ENCODE measurements at regions not wholly inside any gene's neighbourhood (a gene's known extent, or its start where the extent isn't known, plus 50 kb on each side); places are given as distances from the start of the nearest gene placed in this dataset.

GRCh38 chr3:27596334-27596841, 112.2 kb upstream of the SLC4A7 start:
- Mint-ChIP-seq H3K27ac (no peak overlapping the region), H3K9me3 (peaks cover 6% of the 10 kb centered on the region), H3K4me3 (no peak overlapping the region), H3K27me3 (no peaks in the 10 kb centered on the region), H3K4me1 (peaks cover 15% of the 10 kb centered on the region), H3K36me3 (ENCODE audit: low read depth) (peaks cover 3% of the 10 kb centered on the region)
- ChIA-PET CTCF (interaction anchor here (0.6 kb wide), 1 partner anchor 67 kb away, joined by 3 read pairs; no protein-coding TSS in a partner anchor), POLR2A (no interaction called here)
- no peak for DNase-seq

GRCh38 chr3:27594096-27594690, 110.0 kb upstream of the SLC4A7 start:
- peaks cover 33% of the 10 kb centered on the region for H3K4me1 Mint-ChIP-seq
- DNase-seq = no peak
- no peaks in the 10 kb centered on the region for H3K27me3 Mint-ChIP-seq
- ChIA-PET CTCF (no interaction called here), POLR2A (no interaction called here)
- H3K36me3 Mint-ChIP-seq (ENCODE audit: low read depth) = peaks cover 3% of the 10 kb centered on the region
- no peak overlapping the region for H3K27ac Mint-ChIP-seq
- H3K9me3 Mint-ChIP-seq = peaks cover 9% of the 10 kb centered on the region
- H3K4me3 Mint-ChIP-seq = no peak overlapping the region

GRCh38 chr3:27593173-27593572, 109.0 kb upstream of the SLC4A7 start:
- no peak overlapping the region for H3K27ac Mint-ChIP-seq
- H3K4me3 Mint-ChIP-seq = no peak overlapping the region
- H3K4me1 Mint-ChIP-seq = peaks cover 33% of the 10 kb centered on the region
- CTCF ChIA-PET = interaction anchor here (0.8 kb wide), 1 partner anchor 11 kb away, joined by 8 read pairs; no protein-coding TSS in a partner anchor
- peaks cover 9% of the 10 kb centered on the region for H3K9me3 Mint-ChIP-seq
- no peak for DNase-seq
- peaks cover 3% of the 10 kb centered on the region for H3K36me3 Mint-ChIP-seq (ENCODE audit: low read depth)
- POLR2A ChIA-PET = no interaction called here
- H3K27me3 Mint-ChIP-seq = no peaks in the 10 kb centered on the region

GRCh38 chr3:27591312-27592210, 107.4 kb upstream of the SLC4A7 start:
- H3K27me3 Mint-ChIP-seq = no peaks in the 10 kb centered on the region
- ChIA-PET CTCF (interaction anchor here (0.6 to 1.7 kb wide), 5 partner anchors 15 to 41 kb away, joined by 4 read pairs; no protein-coding TSS in a partner anchor), POLR2A (interaction anchor here (0.7 to 1.5 kb wide), 2 partner anchors 41 to 107 kb away, joined by 3 to 5 read pairs; partner anchors contain the start of gene SLC4A7)
- DNase-seq = peak; percentile 31
- H3K36me3 Mint-ChIP-seq (ENCODE audit: low read depth) = peaks cover 3% of the 10 kb centered on the region
- H3K9me3 Mint-ChIP-seq = peaks cover 9% of the 10 kb centered on the region
- H3K4me1 Mint-ChIP-seq = peaks cover 32% of the 10 kb centered on the region
- H3K27ac Mint-ChIP-seq = peak overlapping the region; percentile 76
- H3K4me3 Mint-ChIP-seq = no peak overlapping the region

GRCh38 chr3:27590437-27591298, 106.5 kb upstream of the SLC4A7 start:
- H3K27me3 Mint-ChIP-seq = no peaks in the 10 kb centered on the region
- ChIA-PET POLR2A (interaction anchor here (0.7 to 1.5 kb wide), 2 partner anchors 42 to 106 kb away, joined by 3 to 5 read pairs; partner anchors contain the start of gene SLC4A7), CTCF (interaction anchor here (0.6 to 2.6 kb wide), 8 partner anchors 15 to 42 kb away, joined by 3 to 5 read pairs (median 4); no protein-coding TSS in a partner anchor)
- H3K36me3 Mint-ChIP-seq (ENCODE audit: low read depth) = peaks cover 3% of the 10 kb centered on the region
- H3K4me1 Mint-ChIP-seq = peaks cover 25% of the 10 kb centered on the region
- peak overlapping the region; percentile 76 for H3K27ac Mint-ChIP-seq
- H3K4me3 Mint-ChIP-seq = no peak overlapping the region
- peaks cover 9% of the 10 kb centered on the region for H3K9me3 Mint-ChIP-seq
- peak; percentile 9 for DNase-seq

- peaks cover 3% of the 10 kb centered on the region for H3K36me3 Mint-ChIP-seq (ENCODE audit: low read depth)
- DNase-seq = no peak
- H3K4me3 Mint-ChIP-seq = no peak overlapping the region
- no peak overlapping the region for H3K27ac Mint-ChIP-seq
- ChIA-PET CTCF (interaction anchor here (0.9 to 2.6 kb wide), 4 partner anchors 22 to 27 kb away, joined by 3 to 5 read pairs (median 4); no protein-coding TSS in a partner anchor), POLR2A (no interaction called here)
- H3K4me1 Mint-ChIP-seq = peaks cover 25% of the 10 kb centered on the region
- H3K9me3 Mint-ChIP-seq = peaks cover 9% of the 10 kb centered on the region
- H3K27me3 Mint-ChIP-seq = no peaks in the 10 kb centered on the region
Observed at GRCh38 chr3:27589795-27590194, 105.6 kb upstream of the SLC4A7 start.

- Mint-ChIP-seq H3K9me3 (peaks cover 2% of the 10 kb centered on the region), H3K4me3 (no peak overlapping the region), H3K27ac (no peak overlapping the region), H3K36me3 (ENCODE audit: low read depth) (no peaks in the 10 kb centered on the region), H3K4me1 (peaks cover 8% of the 10 kb centered on the region), H3K27me3 (no peaks in the 10 kb centered on the region)
- ChIA-PET CTCF (interaction anchor here (1.6 kb wide), 1 partner anchor 99 kb away, joined by 5 read pairs; no protein-coding TSS in a partner anchor), POLR2A (no interaction called here)
- no peak for DNase-seq
Observed at GRCh38 chr3:27585429-27585828, 101.2 kb upstream of the SLC4A7 start.

- no peak overlapping the region for H3K27ac Mint-ChIP-seq
- H3K4me1 Mint-ChIP-seq = peaks cover 2% of the 10 kb centered on the region
- POLR2A ChIA-PET = interaction anchor here (0.7 kb wide), 1 partner anchor 9 kb away, joined by 3 read pairs; no protein-coding TSS in a partner anchor
Observed at GRCh38 chr3:27584874-27585273, 100.7 kb upstream of the SLC4A7 start.

GRCh38 chr3:27581852-27582251, 97.7 kb upstream of the SLC4A7 start:
- no peaks in the 10 kb centered on the region for H3K27me3 Mint-ChIP-seq
- H3K36me3 Mint-ChIP-seq (ENCODE audit: low read depth) = no peaks in the 10 kb centered on the region
- POLR2A ChIA-PET = no interaction called here
- H3K9me3 Mint-ChIP-seq = no peaks in the 10 kb centered on the region
- no peaks in the 10 kb centered on the region for H3K4me1 Mint-ChIP-seq
- no peak overlapping the region for H3K4me3 Mint-ChIP-seq
- CTCF ChIA-PET = interaction anchor here (1.1 kb wide), 1 partner anchor 11 kb away, joined by 8 read pairs; no protein-coding TSS in a partner anchor
- no peak for DNase-seq
- no peak overlapping the region for H3K27ac Mint-ChIP-seq

More at GRCh38 chr3:27584874-27585273, 100.7 kb upstream of the SLC4A7 start:
- Mint-ChIP-seq H3K27me3 (no peaks in the 10 kb centered on the region), H3K4me3 (no peak overlapping the region), H3K36me3 (ENCODE audit: low read depth) (no peaks in the 10 kb centered on the region), H3K9me3 (no peaks in the 10 kb centered on the region)
- CTCF ChIA-PET = interaction anchor here (1.6 kb wide), 1 partner anchor 99 kb away, joined by 5 read pairs; no protein-coding TSS in a partner anchor
- DNase-seq = no peak

GRCh38 chr3:27578032-27578431, 93.8 kb upstream of the SLC4A7 start:
- no peak for DNase-seq
- Mint-ChIP-seq H3K27ac (no peak overlapping the region), H3K4me3 (no peak overlapping the region), H3K4me1 (no peaks in the 10 kb centered on the region), H3K36me3 (ENCODE audit: low read depth) (no peaks in the 10 kb centered on the region), H3K9me3 (no peaks in the 10 kb centered on the region), H3K27me3 (no peaks in the 10 kb centered on the region)
- POLR2A ChIA-PET = no interaction called here
- CTCF ChIA-PET = no interaction called here

- Mint-ChIP-seq H3K4me1 (no peaks in the 10 kb centered on the region), H3K27me3 (no peaks in the 10 kb centered on the region), H3K36me3 (ENCODE audit: low read depth) (no peaks in the 10 kb centered on the region), H3K27ac (no peak overlapping the region), H3K9me3 (no peaks in the 10 kb centered on the region), H3K4me3 (no peak overlapping the region)
- ChIA-PET CTCF (no interaction called here), POLR2A (no interaction called here)
- DNase-seq = no peak
Observed at GRCh38 chr3:27577504-27577903, 93.3 kb upstream of the SLC4A7 start.

- ChIA-PET CTCF (interaction anchor here (1.6 kb wide), 1 partner anchor 15 kb away, joined by 4 read pairs; no protein-coding TSS in a partner anchor), POLR2A (interaction anchor here (0.6 kb wide), 1 partner anchor 9 kb away, joined by 3 read pairs; no protein-coding TSS in a partner anchor)
- H3K4me3 Mint-ChIP-seq = no peak overlapping the region
- no peaks in the 10 kb centered on the region for H3K4me1 Mint-ChIP-seq
- H3K27me3 Mint-ChIP-seq = no peaks in the 10 kb centered on the region
- no peak for DNase-seq
- no peaks in the 10 kb centered on the region for H3K9me3 Mint-ChIP-seq
- H3K27ac Mint-ChIP-seq = no peak overlapping the region
- no peaks in the 10 kb centered on the region for H3K36me3 Mint-ChIP-seq (ENCODE audit: low read depth)
Observed at GRCh38 chr3:27576171-27576570, 92.0 kb upstream of the SLC4A7 start.

All from activated CD4-positive, alpha-beta T cell treated with anti-CD3 and anti-CD28 coated beads, Interleukin-2, amount 10 ng/mL, durations not matched to agents 7 days and 5 days (primary cell).